Kidney glomerular epithelial cell (primary cell): ENCODE measurements at regions not wholly inside any gene's neighbourhood (a gene's known extent, or its start where the extent isn't known, plus 50 kb on each side); places are given as distances from the start of the nearest gene placed in this dataset.

Source experiments
- DNase-seq: peaks from one replicate; lab custom pipeline; 2025; lab: John Stamatoyannopoulos, UW

- no peak for DNase-seq
Observed at GRCh38 chr15:97490429-97490828, 470.1 kb upstream of the ARRDC4 start.

GRCh38 chr15:97501291-97501690 lies 459.2 kb upstream of the ARRDC4 start:
- DNase-seq, result no peak

- peak; percentile 82 for DNase-seq
Observed at GRCh38 chr15:97502038-97502437, 458.5 kb upstream of the ARRDC4 start.

GRCh38 chr15:97504031-97504792 lies 456.3 kb upstream of the ARRDC4 start:
- DNase-seq, result peak; percentile 7

GRCh38 chr15:97517737-97518136 lies 442.8 kb upstream of the ARRDC4 start:
- no peak for DNase-seq

GRCh38 chr15:97520689-97521088 lies 439.8 kb upstream of the ARRDC4 start:
- no peak for DNase-seq

GRCh38 chr15:97521381-97522285 lies 438.9 kb upstream of the ARRDC4 start:
- DNase-seq, result peak; percentile 41

GRCh38 chr15:97522347-97522746 lies 438.2 kb upstream of the ARRDC4 start:
- no peak for DNase-seq

- peak; percentile 1 for DNase-seq
Observed at GRCh38 chr15:97525809-97526208, 434.7 kb upstream of the ARRDC4 start.

GRCh38 chr15:97528238-97528637 lies 432.3 kb upstream of the ARRDC4 start:
- no peak for DNase-seq

GRCh38 chr15:97545799-97546198 lies 414.7 kb upstream of the ARRDC4 start:
- DNase-seq, result no peak

GRCh38 chr15:97547381-97547780 lies 413.1 kb upstream of the ARRDC4 start:
- no peak for DNase-seq

GRCh38 chr15:97561529-97561928 lies 399.0 kb upstream of the ARRDC4 start:
- no peak for DNase-seq

- no peak for DNase-seq
Observed at GRCh38 chr15:97563516-97563915, 397.0 kb upstream of the ARRDC4 start.

GRCh38 chr15:97566961-97567360 lies 393.5 kb upstream of the ARRDC4 start:
- DNase-seq, result peak; percentile 10

GRCh38 chr15:97567411-97567810 lies 393.1 kb upstream of the ARRDC4 start:
- DNase-seq, result no peak

- DNase-seq, result no peak
Observed at GRCh38 chr15:97576929-97577645, 383.4 kb upstream of the ARRDC4 start.

- DNase-seq, result no peak
Observed at GRCh38 chr15:97585408-97585807, 375.1 kb upstream of the ARRDC4 start.

- DNase-seq, result no peak
Observed at GRCh38 chr15:97592778-97593177, 367.7 kb upstream of the ARRDC4 start.

GRCh38 chr15:97597801-97598200 lies 362.7 kb upstream of the ARRDC4 start:
- DNase-seq, result no peak

- DNase-seq, result no peak
Observed at GRCh38 chr15:97598353-97598798, 362.1 kb upstream of the ARRDC4 start.

GRCh38 chr15:97600190-97600589 lies 360.3 kb upstream of the ARRDC4 start:
- DNase-seq, result no peak
